GM13976 (cell line): ENCODE measurements at regions not wholly inside any gene's neighbourhood (a gene's known extent, or its start where the extent isn't known, plus 50 kb on each side); places are given as distances from the start of the nearest gene placed in this dataset.
"Not testable (repeated sequence)": the region's sequence is repeated elsewhere in the genome, so short reads cannot be mapped to it uniquely, and the experiment has no call there.

Experiments
- DNase-seq: peaks from one replicate; pipeline ENCODE4 v3.0.0; 2012; ENCODE audit warnings: low spot score
- in situ Hi-C: fragments of 300-500 bp; cut with MboI; formaldehyde crosslinking; loops from one replicate; pipeline ENCODE4 v1.12.0; 2022; ENCODE audit warnings: low sequenced_read_pairs, mixed read lengths, inconsistent platforms; ENCODE audit not compliant: unreplicated experiment
- TF ChIP-seq, protein P1 (sequence below): IDR thresholded peaks from 2 replicates; pipeline ENCODE4 v1.5.1; 2012; ENCODE audit warnings: borderline replicate concordance, mild to moderate bottlenecking; ENCODE audit not compliant: insufficient read depth; ENCODE audit errors: extremely low read depth, missing control alignments, control extremely low read depth

DNA sequence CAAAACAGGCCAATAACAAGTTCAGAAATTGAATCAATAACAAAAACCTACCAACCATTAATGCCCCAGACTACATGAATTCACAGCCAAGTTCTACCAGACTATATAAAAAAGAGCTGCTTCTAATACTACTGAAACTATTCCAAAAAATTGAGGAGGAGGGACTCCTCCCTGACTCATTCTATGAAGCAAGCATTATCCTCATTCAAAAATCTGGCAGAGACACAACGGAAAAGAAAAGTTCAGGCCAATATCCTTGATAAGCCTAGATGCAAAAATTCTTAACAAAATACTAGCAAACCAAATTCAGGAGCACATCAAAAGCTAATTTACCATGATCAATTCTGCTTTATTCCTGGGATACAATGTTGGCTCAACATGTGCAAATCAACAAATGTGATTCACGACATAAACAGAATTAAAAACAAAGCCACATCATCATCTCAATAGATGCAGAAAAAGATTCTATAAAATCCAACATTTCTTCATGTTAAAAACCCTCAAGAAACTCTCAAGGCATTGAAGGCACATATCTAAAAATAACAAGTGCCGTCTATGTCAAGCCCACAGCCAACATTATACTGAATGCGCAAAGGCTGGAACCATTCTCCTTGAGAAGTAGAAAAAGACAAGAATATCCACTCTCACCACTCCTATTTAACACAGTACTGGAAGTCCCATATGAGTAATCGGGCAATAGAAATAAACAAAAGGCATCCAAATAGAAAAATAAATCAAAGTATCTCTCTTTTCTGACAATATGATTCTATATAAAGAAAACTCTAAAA lies 573.6 kb upstream of the GRM7 start:
- TF ChIP-seq, protein P1, sequence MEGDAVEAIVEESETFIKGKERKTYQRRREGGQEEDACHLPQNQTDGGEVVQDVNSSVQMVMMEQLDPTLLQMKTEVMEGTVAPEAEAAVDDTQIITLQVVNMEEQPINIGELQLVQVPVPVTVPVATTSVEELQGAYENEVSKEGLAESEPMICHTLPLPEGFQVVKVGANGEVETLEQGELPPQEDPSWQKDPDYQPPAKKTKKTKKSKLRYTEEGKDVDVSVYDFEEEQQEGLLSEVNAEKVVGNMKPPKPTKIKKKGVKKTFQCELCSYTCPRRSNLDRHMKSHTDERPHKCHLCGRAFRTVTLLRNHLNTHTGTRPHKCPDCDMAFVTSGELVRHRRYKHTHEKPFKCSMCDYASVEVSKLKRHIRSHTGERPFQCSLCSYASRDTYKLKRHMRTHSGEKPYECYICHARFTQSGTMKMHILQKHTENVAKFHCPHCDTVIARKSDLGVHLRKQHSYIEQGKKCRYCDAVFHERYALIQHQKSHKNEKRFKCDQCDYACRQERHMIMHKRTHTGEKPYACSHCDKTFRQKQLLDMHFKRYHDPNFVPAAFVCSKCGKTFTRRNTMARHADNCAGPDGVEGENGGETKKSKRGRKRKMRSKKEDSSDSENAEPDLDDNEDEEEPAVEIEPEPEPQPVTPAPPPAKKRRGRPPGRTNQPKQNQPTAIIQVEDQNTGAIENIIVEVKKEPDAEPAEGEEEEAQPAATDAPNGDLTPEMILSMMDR = no peak
- in situ Hi-C loops = no loop called here
- no peak for DNase-seq

DNA sequence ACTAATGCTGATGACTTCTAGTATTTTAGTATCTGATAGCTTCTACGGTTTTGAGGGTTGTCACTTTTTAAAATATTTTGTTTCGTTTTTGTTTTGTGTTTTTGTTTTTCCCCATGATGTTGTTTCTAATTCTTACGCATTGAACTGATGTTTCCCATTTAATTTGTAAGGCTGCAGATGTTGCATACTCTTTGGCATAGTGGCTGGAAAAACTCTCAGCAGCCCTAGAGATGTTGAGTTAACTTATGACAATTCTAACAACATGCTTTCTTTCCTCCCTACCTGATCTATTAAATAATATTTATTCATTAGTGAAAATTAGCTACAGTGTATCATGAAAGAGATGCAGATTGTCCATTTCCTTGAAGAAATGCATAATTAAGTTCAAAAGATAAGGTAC lies 559.3 kb upstream of the GRM7 start:
- no peak for DNase-seq
- TF ChIP-seq, protein P1 = no peak
- in situ Hi-C loops = no loop called here

DNA sequence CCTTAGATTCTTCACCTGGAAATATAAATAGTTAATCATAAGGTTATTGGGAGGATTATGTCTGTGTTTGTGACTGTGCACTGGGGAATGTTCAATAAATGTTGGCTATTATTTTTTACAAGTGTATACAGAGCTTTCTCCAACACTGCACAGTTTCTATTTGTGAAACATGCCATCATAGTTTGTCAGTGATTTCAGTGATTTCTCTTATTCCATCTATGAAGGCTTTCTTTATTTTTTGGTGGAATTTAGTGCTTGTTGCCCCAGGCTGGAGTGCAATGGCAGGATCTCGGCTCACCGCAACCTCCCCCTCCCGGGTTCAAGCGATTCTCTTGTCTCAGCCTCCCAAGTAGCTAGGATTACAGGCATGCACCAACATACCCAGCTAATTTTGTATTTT lies 545.0 kb upstream of the GRM7 start:
- no peak for DNase-seq
- in situ Hi-C loops = no loop called here
- TF ChIP-seq, protein P1 = no peak

DNA sequence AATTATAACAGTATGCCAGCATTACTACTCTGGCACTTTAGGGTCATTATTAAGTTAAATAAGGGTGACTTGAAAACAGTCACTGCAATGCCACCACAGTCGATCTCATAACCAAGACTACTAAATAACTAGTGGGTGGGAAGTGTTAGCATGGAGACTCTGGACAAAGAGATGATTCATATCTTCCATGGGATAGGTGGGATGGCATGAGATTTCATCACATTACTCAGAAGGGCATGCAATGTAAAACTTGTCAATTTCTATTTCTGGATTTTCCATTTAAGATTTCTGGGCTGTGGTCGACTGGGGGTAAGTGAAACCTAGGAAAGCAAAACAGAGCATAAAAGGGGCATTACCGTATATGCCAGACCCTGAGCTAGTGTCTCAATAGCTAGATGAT lies 538.9 kb upstream of the GRM7 start:
- TF ChIP-seq, protein P1 = no peak
- no peak for DNase-seq
- in situ Hi-C loops = no loop called here

DNA sequence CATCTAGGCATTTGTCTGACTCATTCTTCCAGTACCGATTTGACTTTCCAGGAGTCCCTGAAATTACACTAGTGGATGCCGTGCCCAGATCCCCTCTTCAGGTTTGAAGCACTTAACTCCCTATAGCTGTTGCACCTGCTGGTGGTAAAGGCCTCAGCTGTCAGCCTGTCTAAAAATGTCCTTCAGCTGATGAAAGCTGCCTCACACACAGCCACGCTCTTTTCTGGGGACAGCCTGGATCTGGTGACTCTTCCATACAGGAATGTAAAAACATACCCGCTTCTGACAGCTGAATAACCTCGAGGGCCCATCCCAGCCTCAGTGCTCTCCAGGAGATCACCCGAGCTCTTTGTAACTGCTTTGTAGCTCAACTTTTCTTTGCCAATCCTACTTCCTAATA lies 534.1 kb upstream of the GRM7 start:
- in situ Hi-C loops = no loop called here
- TF ChIP-seq, protein P1 = no peak
- DNase-seq = no peak

DNA sequence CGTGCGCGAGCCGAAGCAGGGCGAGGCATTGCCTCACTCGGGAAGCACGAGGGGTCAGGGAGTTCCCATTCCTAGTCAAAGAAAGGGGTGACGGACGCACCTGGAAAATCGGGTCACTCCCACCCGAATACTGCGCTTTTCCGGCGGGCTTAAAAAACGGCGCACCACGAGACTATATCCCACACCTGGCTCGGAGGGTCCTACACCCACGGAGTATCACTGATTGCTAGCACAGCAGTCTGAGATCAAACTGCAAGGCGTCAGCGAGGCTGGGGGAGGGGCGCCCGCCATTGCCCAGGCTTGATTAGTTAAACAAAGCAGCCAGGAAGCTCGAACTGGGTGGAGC lies 520.0 kb upstream of the GRM7 start:
- DNase-seq, in situ Hi-C loops: not testable (repeated sequence)

DNA sequence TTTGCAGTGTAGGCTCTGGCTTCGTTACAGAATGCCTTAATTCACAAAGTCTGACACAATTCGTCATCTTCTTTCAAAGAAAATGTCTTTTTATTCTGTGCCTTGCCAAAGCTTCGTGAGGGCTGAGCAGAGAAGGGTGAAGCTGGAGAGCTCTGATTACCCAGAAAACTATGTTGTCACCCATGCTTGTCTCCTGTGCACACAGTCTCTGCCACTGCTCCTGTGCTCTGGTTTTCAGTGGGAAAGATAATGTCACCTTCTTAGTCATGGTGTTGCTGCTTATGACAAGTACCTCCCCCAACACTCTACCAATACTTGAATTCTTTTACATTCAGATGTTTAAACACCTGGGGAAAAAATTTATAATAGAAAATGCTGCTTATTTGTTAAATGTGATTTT lies 509.2 kb upstream of the GRM7 start:
- in situ Hi-C loops = no loop called here

More for the DNA sequence above, 509.2 kb upstream of the GRM7 start:
- TF ChIP-seq, protein P1 = no peak
- no peak for DNase-seq
